Caco-2 (cell line): ENCODE measurements at regions not wholly inside any gene's neighbourhood (a gene's known extent, or its start where the extent isn't known, plus 50 kb on each side); places are given as distances from the start of the nearest gene placed in this dataset.

ENCODE experiments used
- BruUV-seq: library from RNA; stranded (reverse); fragments of 400-500 nt; replicated peaks from 2 replicates; lab custom pipeline; 2021; lab: Mats Ljungman, UMichigan
- CTCF ChIA-PET: fragments of 300-600 bp; sonication (Branson Sonifier 250); formaldehyde crosslinking; loops from one replicate; lab custom pipeline; 2022; ENCODE audit warnings: antibody characterized with exemption; lab: Charles Lee
- POLR2A ChIA-PET: fragments of 300-600 bp; sonication (Branson Sonifier 250); formaldehyde crosslinking; loops from one replicate; lab custom pipeline; 2022; ENCODE audit warnings: antibody characterized with exemption; lab: Charles Lee
- DNase-seq, 2 experiments: peaks; one replicate each; pipeline versions ENCODE4 v3.0.0 to v3.0.0-alpha.2; 2020 to 2022
- H3K27me3 ChIP-seq: replicated peaks from 2 replicates; pipeline ENCODE4 v1.6.0; 2011; ENCODE audit warnings: low read length; ENCODE audit not compliant: control insufficient read depth, insufficient read depth
- H3K36me3 ChIP-seq: 2 replicates; pipeline ENCODE4 v1.5.1; 2011; ENCODE audit warnings: low read length; ENCODE audit not compliant: control insufficient read depth, insufficient read depth
- H3K4me1 ChIP-seq: fragments of 250-450 bp; sonication (Bioruptor Pico); 2 replicates; pipeline ENCODE4 v1.5.1; 2020; ENCODE audit warnings: mild to moderate bottlenecking
- H3K4me3 ChIP-seq: 2 replicates; pipeline ENCODE4 v1.5.1; 2011; ENCODE audit warnings: low read depth, mild to moderate bottlenecking, control low read depth, low read length
- H3K9me3 ChIP-seq: fragments of 250-450 bp; sonication (Bioruptor Pico); 2 replicates; pipeline ENCODE4 v1.5.1; 2020; ENCODE audit warnings: mild to moderate bottlenecking, moderate library complexity
- H3K27ac Mint-ChIP-seq: one replicate; pipeline ENCODE4 v1.8.0; 2022; ENCODE audit warnings: mixed read lengths; ENCODE audit not compliant: unreplicated experiment
- H3K27me3 Mint-ChIP-seq: one replicate; pipeline ENCODE4 v1.8.0; 2022; ENCODE audit warnings: mixed read lengths; ENCODE audit not compliant: insufficient read depth, unreplicated experiment
- H3K36me3 Mint-ChIP-seq: one replicate; pipeline ENCODE4 v1.8.0; 2022; ENCODE audit warnings: mild to moderate bottlenecking, mixed read lengths; ENCODE audit not compliant: insufficient read depth, unreplicated experiment
- H3K4me1 Mint-ChIP-seq: one replicate; pipeline ENCODE4 v1.8.0; 2022; ENCODE audit warnings: low read depth, mixed read lengths; ENCODE audit not compliant: unreplicated experiment
- H3K4me3 Mint-ChIP-seq: one replicate; pipeline ENCODE4 v1.8.0; 2022; ENCODE audit warnings: mild to moderate bottlenecking, moderate library complexity, mixed read lengths; ENCODE audit not compliant: unreplicated experiment
- H3K9me3 Mint-ChIP-seq: one replicate; pipeline ENCODE4 v1.8.0; 2022; ENCODE audit warnings: mixed read lengths; ENCODE audit not compliant: unreplicated experiment
- intact Hi-C: fragments of 100-400 bp; cut with micrococcal nuclease; formaldehyde crosslinking; loops from one replicate; pipeline ENCODE4 v1.10.0; 2022; ENCODE audit not compliant: unreplicated experiment
- TF ChIP-seq, protein P1 (sequence below), 2 experiments: fragments of 200-600 bp in 1 of 2; IDR thresholded peaks; 1 replicate in 1 of 2; 2 replicates in 1 of 2; pipeline versions ENCODE4 v1.5.1 to v1.8.0; 2011 to 2022; ENCODE audit warnings: antibody characterized with exemption in 1 of 2, control low read depth in 1 of 2, inconsistent platforms in 1 of 2, low read depth in 1 of 2, low read length in 1 of 2, mild to moderate bottlenecking in 1 of 2, moderate library complexity in 1 of 2; ENCODE audit not compliant: insufficient read depth in 1 of 2, severe bottlenecking in 1 of 2, unreplicated experiment in 1 of 2

GRCh38 chr2:237258116-237258515, 155.8 kb downstream of the COL6A3 start:
- H3K36me3 ChIP-seq, result no peaks in the 10 kb centered on the region
- no TSS peak for BruUV-seq
- H3K27me3 ChIP-seq, result no peaks in the 10 kb centered on the region
- H3K4me3 ChIP-seq, result no peak overlapping the region
- TF ChIP-seq, protein P1, sequence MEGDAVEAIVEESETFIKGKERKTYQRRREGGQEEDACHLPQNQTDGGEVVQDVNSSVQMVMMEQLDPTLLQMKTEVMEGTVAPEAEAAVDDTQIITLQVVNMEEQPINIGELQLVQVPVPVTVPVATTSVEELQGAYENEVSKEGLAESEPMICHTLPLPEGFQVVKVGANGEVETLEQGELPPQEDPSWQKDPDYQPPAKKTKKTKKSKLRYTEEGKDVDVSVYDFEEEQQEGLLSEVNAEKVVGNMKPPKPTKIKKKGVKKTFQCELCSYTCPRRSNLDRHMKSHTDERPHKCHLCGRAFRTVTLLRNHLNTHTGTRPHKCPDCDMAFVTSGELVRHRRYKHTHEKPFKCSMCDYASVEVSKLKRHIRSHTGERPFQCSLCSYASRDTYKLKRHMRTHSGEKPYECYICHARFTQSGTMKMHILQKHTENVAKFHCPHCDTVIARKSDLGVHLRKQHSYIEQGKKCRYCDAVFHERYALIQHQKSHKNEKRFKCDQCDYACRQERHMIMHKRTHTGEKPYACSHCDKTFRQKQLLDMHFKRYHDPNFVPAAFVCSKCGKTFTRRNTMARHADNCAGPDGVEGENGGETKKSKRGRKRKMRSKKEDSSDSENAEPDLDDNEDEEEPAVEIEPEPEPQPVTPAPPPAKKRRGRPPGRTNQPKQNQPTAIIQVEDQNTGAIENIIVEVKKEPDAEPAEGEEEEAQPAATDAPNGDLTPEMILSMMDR (IDR thresholded peaks at IDR 0.05; ENCODE audit: insufficient read depth in 1 of 2, low read depth in 1 of 2, low read length in 1 of 2, severe bottlenecking in 1 of 2, unreplicated experiment in 1 of 2), result no peak
- H3K4me1 ChIP-seq, result peaks cover 7% of the 10 kb centered on the region; the same call in 1 of the 2 replicates
- CTCF ChIA-PET, result no interaction called here
- no peak overlapping the region for H3K4me3 Mint-ChIP-seq
- H3K9me3 ChIP-seq, result no peaks in the 10 kb centered on the region
- no peak for DNase-seq
- H3K4me1 Mint-ChIP-seq, result no peaks in the 10 kb centered on the region
- no peaks in the 10 kb centered on the region for H3K36me3 Mint-ChIP-seq
- intact Hi-C loops, result no loop called here
- POLR2A ChIA-PET, result no interaction called here
- H3K27me3 Mint-ChIP-seq, result no peaks in the 10 kb centered on the region
- no peaks in the 10 kb centered on the region for H3K9me3 Mint-ChIP-seq
- no peak overlapping the region for H3K27ac Mint-ChIP-seq

DNA sequence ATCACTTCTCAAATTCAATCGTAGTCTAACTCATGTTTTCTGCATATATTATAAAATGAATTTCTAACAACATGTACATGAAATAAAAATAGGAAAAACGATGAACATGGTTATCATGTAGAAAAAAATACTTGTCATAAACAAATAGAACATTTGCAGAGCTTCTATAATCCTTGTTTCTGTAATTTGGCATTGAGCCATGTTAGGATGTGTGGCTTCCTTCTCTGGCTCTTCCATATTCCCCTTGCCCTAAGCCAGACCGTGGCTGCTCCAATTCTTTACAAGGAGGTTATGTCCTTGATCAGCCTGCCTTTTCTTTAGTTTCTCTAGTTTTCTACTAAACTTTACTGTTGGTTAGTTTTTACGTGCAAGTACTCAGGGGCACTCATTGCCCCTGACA, 155.3 kb downstream of the COL6A3 start:
- no TSS peak for BruUV-seq
- H3K9me3 ChIP-seq, result no peaks in the 10 kb centered on the region
- no peaks in the 10 kb centered on the region for H3K36me3 ChIP-seq
- no peak overlapping the region for H3K4me3 ChIP-seq
- TF ChIP-seq, protein P1 (IDR thresholded peaks at IDR 0.05; ENCODE audit: insufficient read depth in 1 of 2, low read depth in 1 of 2, low read length in 1 of 2, severe bottlenecking in 1 of 2, unreplicated experiment in 1 of 2), result no peak
- ChIA-PET CTCF (no interaction called here), POLR2A (no interaction called here)
- H3K4me1 Mint-ChIP-seq, result no peaks in the 10 kb centered on the region
- no peak overlapping the region for H3K27ac Mint-ChIP-seq
- no peaks in the 10 kb centered on the region for H3K27me3 Mint-ChIP-seq
- no peaks in the 10 kb centered on the region for H3K27me3 ChIP-seq
- H3K9me3 Mint-ChIP-seq, result no peaks in the 10 kb centered on the region
- no peaks in the 10 kb centered on the region for H3K36me3 Mint-ChIP-seq
- intact Hi-C loops, result no loop called here
- H3K4me1 ChIP-seq, result peaks cover 7% of the 10 kb centered on the region; the same call in 1 of the 2 replicates
- no peak overlapping the region for H3K4me3 Mint-ChIP-seq
- no peak for DNase-seq

- TF ChIP-seq, protein P1 (IDR thresholded peaks at IDR 0.05; ENCODE audit: insufficient read depth in 1 of 2, low read depth in 1 of 2, low read length in 1 of 2, severe bottlenecking in 1 of 2, unreplicated experiment in 1 of 2), result no peak
- Mint-ChIP-seq H3K9me3 (no peaks in the 10 kb centered on the region), H3K4me1 (no peaks in the 10 kb centered on the region), H3K27ac (no peak overlapping the region), H3K27me3 (no peaks in the 10 kb centered on the region), H3K4me3 (no peak overlapping the region), H3K36me3 (no peaks in the 10 kb centered on the region)
- Histone ChIP-seq H3K9me3 (no peaks in the 10 kb centered on the region), H3K4me3 (no peak overlapping the region), H3K36me3 (no peaks in the 10 kb centered on the region), H3K4me1 (peaks cover 7% of the 10 kb centered on the region; the same call in 1 of the 2 replicates), H3K27me3 (no peaks in the 10 kb centered on the region)
- ChIA-PET CTCF (no interaction called here), POLR2A (no interaction called here)
- DNase-seq, result no peak
- BruUV-seq, result no TSS peak
- intact Hi-C loops, result no loop called here
Measured at GRCh38 chr2:237259201-237259600, 154.8 kb downstream of the COL6A3 start.
